A549 (cell line): ENCODE measurements at regions not wholly inside any gene's neighbourhood (a gene's known extent, or its start where the extent isn't known, plus 50 kb on each side); places are given as distances from the start of the nearest gene placed in this dataset.

Experiments used
- ATAC-seq, 2 experiments: fragments of 200-7000 bp in 1 of 2; fragments of >200 bp in 1 of 2; cut with Nextera tagmentation in 1 of 2; cut with Tn5 transposase in 1 of 2; 3 replicates each; pipeline versions ENCODE4 v1.8.0 to v1.9.1; 2018 to 2020; ENCODE audit warnings: mild to moderate bottlenecking in 1 of 2, moderate library complexity in 1 of 2
- CTCF ChIA-PET: fragments of 300-600 bp; sonication (Branson Sonifier 250); formaldehyde crosslinking; extraction: SDS; loops from one replicate; lab custom pipeline; 2021; ENCODE audit warnings: antibody characterized with exemption, inconsistent platforms; lab: Yijun Ruan, JAX
- POLR2A ChIA-PET: fragments of 350-600 bp; formaldehyde crosslinking; extraction: SDS; loops from one replicate; lab custom pipeline; 2021; ENCODE audit warnings: antibody characterized with exemption, inconsistent platforms; lab: Yijun Ruan, JAX
- DNase-seq, 2 experiments: peaks; one replicate each; pipeline versions ENCODE4 v3.0.0 to v3.0.0-alpha.2; 2011 to 2016; ENCODE audit warnings: low read depth in 1 of 2, low spot score in 1 of 2
- FAIRE-seq: peaks from 2 replicates; lab custom pipeline; 2011; peaks lifted over from hg19 to GRCh38; lab: Jason Lieb, UNC
- H3K27ac ChIP-seq, 2 experiments: fragments of >200 bp; sonication (Bioruptor Twin); formaldehyde crosslinking; 3 replicates each; pipeline ENCODE4 v1.5.1; 2016 to 2017
- H3K4me1 ChIP-seq: fragments of >200 bp; sonication (Bioruptor Twin); formaldehyde crosslinking; 3 replicates; pipeline ENCODE4 v1.6.1; 2016
- H3K4me2 ChIP-seq: fragments of >200 bp; sonication (Bioruptor Twin); formaldehyde crosslinking; 3 replicates; pipeline ENCODE4 v1.6.1; 2016
- H3K4me3 ChIP-seq: fragments of >200 bp; sonication (Bioruptor Twin); formaldehyde crosslinking; 3 replicates; pipeline ENCODE4 v1.5.1; 2016
- H3K9me3 ChIP-seq: fragments of >200 bp; sonication (Bioruptor Twin); formaldehyde crosslinking; 3 replicates; pipeline ENCODE4 v1.6.1; 2016
- BHLHE40 ChIP-seq: IDR thresholded peaks from 2 replicates; pipeline ENCODE4 v1.6.1; 2012; ENCODE audit warnings: low read depth, low read length, inconsistent platforms
- CBX2 ChIP-seq: fragments of 200-600 bp; sonication (generic); IDR thresholded peaks from 2 replicates; pipeline ENCODE4 v1.6.1; 2016; ENCODE audit warnings: low read depth, mild to moderate bottlenecking, borderline replicate concordance
- CBX8 ChIP-seq: fragments of 200-600 bp; sonication (generic); IDR thresholded peaks from 2 replicates; pipeline ENCODE4 v1.6.1; 2016
- CHD2 ChIP-seq: fragments of 150-350 bp; IDR thresholded peaks from 2 replicates; pipeline ENCODE4 v1.6.1; 2014; ENCODE audit warnings: low read length; ENCODE audit not compliant: partially characterized antibody
- ELK1 ChIP-seq: fragments of 150-350 bp; IDR thresholded peaks from 2 replicates; pipeline ENCODE4 v1.6.1; 2014; ENCODE audit warnings: low read depth, mild to moderate bottlenecking, low read length
- EP300 ChIP-seq, 2 experiments: fragments of >200 bp; sonication (Bioruptor Twin); formaldehyde crosslinking; IDR thresholded peaks; 2 replicates in 1 of 2; 3 replicates in 1 of 2; pipeline ENCODE4 v1.6.1; 2016 to 2017
- HEYL ChIP-seq: fragments of 250-450 bp; sonication (Bioruptor Pico); IDR thresholded peaks from 2 replicates; pipeline ENCODE4 v1.8.0; 2021; ENCODE audit warnings: mild to moderate bottlenecking, moderate library complexity
- HOXB13 ChIP-seq: fragments of 250-450 bp; sonication (Bioruptor Pico); IDR thresholded peaks from 2 replicates; pipeline ENCODE4 v1.5.0; 2020; ENCODE audit warnings: low read depth, mild to moderate bottlenecking, moderate library complexity
- HOXB5 ChIP-seq: fragments of 250-450 bp; sonication (Bioruptor Pico); IDR thresholded peaks from 2 replicates; pipeline ENCODE4 v1.5.0; 2020; ENCODE audit warnings: mild to moderate bottlenecking, moderate library complexity
- JUN ChIP-seq, 2 experiments: fragments of >200 bp; sonication (Bioruptor Twin); formaldehyde crosslinking; IDR thresholded peaks; 2 replicates in 1 of 2; 3 replicates in 1 of 2; pipeline ENCODE4 v1.6.1; 2016 to 2017
- MAZ ChIP-seq: fragments of 150-350 bp; IDR thresholded peaks from 2 replicates; pipeline ENCODE4 v1.6.1; 2014; ENCODE audit warnings: antibody characterized with exemption, low read depth, low read length, borderline replicate concordance
- NFE2L2 ChIP-seq: fragments of 150-350 bp; conservative IDR thresholded peaks from 2 replicates; pipeline ENCODE4 v1.6.1; 2014; ENCODE audit warnings: low read length
- NR3C1 ChIP-seq: fragments of >200 bp; sonication (Bioruptor Twin); formaldehyde crosslinking; IDR thresholded peaks from 3 replicates; pipeline ENCODE4 v1.6.1; 2017
- PHF8 ChIP-seq: fragments of 200-600 bp; sonication (generic); IDR thresholded peaks from 2 replicates; pipeline ENCODE4 v1.6.1; 2016; ENCODE audit warnings: low read depth, mild to moderate bottlenecking, antibody characterized with exemption, moderate library complexity, borderline replicate concordance
- POLR2AphosphoS2 ChIP-seq: conservative IDR thresholded peaks from 2 replicates; pipeline ENCODE4 v1.6.1; 2012; ENCODE audit warnings: low read length, improper control_type of control experiment, inconsistent platforms
- RAD21 ChIP-seq, 2 experiments: fragments of >200 bp in 1 of 2; sonication (Bioruptor Twin) in 1 of 2; formaldehyde crosslinking in 1 of 2; IDR thresholded peaks in 1 of 2; conservative IDR thresholded peaks in 1 of 2; 2 replicates in 1 of 2; 3 replicates in 1 of 2; pipeline ENCODE4 v1.6.1; 2012 to 2018; ENCODE audit warnings: inconsistent platforms in 1 of 2
- REST ChIP-seq: fragments of 200-600 bp; sonication (generic); IDR thresholded peaks from 2 replicates; pipeline ENCODE4 v1.6.1; 2016; ENCODE audit warnings: antibody characterized with exemption, mild to moderate bottlenecking, moderate library complexity
- RFX5 ChIP-seq: fragments of 450-650 bp; IDR thresholded peaks from 2 replicates; pipeline ENCODE4 v1.7.1; 2014; ENCODE audit warnings: antibody characterized with exemption, mild to moderate bottlenecking, moderate library complexity
- RNF2 ChIP-seq: fragments of 200-600 bp; sonication (generic); IDR thresholded peaks from 2 replicates; pipeline ENCODE4 v1.6.1; 2016; ENCODE audit warnings: low read depth, mild to moderate bottlenecking, antibody characterized with exemption, moderate library complexity, borderline replicate concordance
- SMC3 ChIP-seq: fragments of >200 bp; sonication (Bioruptor Twin); formaldehyde crosslinking; IDR thresholded peaks from 3 replicates; pipeline ENCODE4 v1.6.1; 2018; ENCODE audit warnings: inconsistent platforms
- SREBF2 ChIP-seq: fragments of 450-650 bp; IDR thresholded peaks from 2 replicates; pipeline ENCODE4 v1.6.1; 2014; ENCODE audit warnings: mild to moderate bottlenecking, moderate library complexity
- TFCP2L1 ChIP-seq: fragments of 250-450 bp; sonication (Bioruptor Pico); IDR thresholded peaks from 2 replicates; pipeline ENCODE4 v1.5.0; 2021; ENCODE audit warnings: mild to moderate bottlenecking
- WGBS: methylation state at CpG from one replicate; pipeline ENCODE4 v1.1.6; 2017; ENCODE audit errors: missing lambda C conversion rate; 5-methylcytosine and 5-hydroxymethylcytosine counted together
- TF ChIP-seq, protein P1 (sequence below): IDR thresholded peaks from 2 replicates; pipeline ENCODE4 v1.6.1; 2012
- TF ChIP-seq, protein P2 (sequence below): fragments of 250-450 bp; sonication (Bioruptor Pico); IDR thresholded peaks from 2 replicates; pipeline ENCODE4 v1.5.0; 2020; ENCODE audit warnings: low read depth, mild to moderate bottlenecking, moderate library complexity

- no peaks in the 10 kb centered on the region; the same call in 1 of the 3 replicates for H3K9me3 ChIP-seq
- DNase-seq (no peak), ATAC-seq (no peak), FAIRE-seq (no peak)
- H3K4me2 ChIP-seq: no peak overlapping the region
- no peak overlapping the region for H3K27ac ChIP-seq
- ChIA-PET CTCF (no interaction called here), POLR2A (no interaction called here)
- WGBS: 25% methylated on average over 2 of the region's 2 CpGs
- no peaks in the 10 kb centered on the region for H3K4me1 ChIP-seq
- no peak for TF ChIP-seq BHLHE40
- TF ChIP-seq SREBF2: no peak
- TF ChIP-seq, protein P1, sequence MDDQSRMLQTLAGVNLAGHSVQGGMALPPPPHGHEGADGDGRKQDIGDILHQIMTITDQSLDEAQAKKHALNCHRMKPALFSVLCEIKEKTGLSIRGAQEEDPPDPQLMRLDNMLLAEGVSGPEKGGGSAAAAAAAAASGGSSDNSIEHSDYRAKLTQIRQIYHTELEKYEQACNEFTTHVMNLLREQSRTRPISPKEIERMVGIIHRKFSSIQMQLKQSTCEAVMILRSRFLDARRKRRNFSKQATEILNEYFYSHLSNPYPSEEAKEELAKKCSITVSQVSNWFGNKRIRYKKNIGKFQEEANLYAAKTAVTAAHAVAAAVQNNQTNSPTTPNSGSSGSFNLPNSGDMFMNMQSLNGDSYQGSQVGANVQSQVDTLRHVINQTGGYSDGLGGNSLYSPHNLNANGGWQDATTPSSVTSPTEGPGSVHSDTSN: no peak
- TF ChIP-seq SMC3: no peak
- TF ChIP-seq, protein P2, sequence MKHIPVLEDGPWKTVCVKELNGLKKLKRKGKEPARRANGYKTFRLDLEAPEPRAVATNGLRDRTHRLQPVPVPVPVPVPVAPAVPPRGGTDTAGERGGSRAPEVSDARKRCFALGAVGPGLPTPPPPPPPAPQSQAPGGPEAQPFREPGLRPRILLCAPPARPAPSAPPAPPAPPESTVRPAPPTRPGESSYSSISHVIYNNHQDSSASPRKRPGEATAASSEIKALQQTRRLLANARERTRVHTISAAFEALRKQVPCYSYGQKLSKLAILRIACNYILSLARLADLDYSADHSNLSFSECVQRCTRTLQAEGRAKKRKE (CRISPR knock-in tag): no peak
- TF ChIP-seq NFE2L2: no peak
- no peak for TF ChIP-seq CBX2
- no peak for TF ChIP-seq RNF2
- no peak for TF ChIP-seq POLR2AphosphoS2
- H3K4me3 ChIP-seq: no peak overlapping the region
Measured at GRCh38 chr5:12413075-12413474, 508.8 kb upstream of the CTNND2 start.

DNA sequence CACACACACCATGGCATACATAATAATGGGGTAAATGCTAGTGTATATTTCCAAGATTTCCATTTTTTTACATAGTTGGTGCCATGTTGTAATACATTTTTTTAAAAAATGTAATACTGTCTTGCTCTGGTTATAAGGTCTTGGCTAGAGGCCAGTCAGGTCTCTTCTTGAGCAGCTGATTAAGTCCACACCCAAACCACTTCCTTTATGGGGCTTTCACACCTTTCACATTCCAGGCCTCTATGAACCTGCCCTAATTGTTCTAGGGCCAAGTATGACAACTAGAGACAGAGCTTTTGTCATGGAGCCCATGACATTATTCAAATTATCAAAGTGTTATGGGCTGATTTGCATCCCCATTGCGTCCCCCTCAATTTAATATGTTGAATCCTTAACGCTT, 495.6 kb upstream of the CTNND2 start:
- 13% methylated on average over 2 of the region's 2 CpGs for WGBS
- DNase-seq: no peak
- H3K4me3 ChIP-seq: no peak overlapping the region
- ATAC-seq: no peak
- H3K27ac ChIP-seq: no peak overlapping the region
- H3K4me2 ChIP-seq: no peak overlapping the region
- ChIA-PET POLR2A (no interaction called here), CTCF (no interaction called here)
- no peaks in the 10 kb centered on the region for H3K4me1 ChIP-seq
- no peaks in the 10 kb centered on the region for H3K9me3 ChIP-seq
- TF ChIP-seq HOXB13 (CRISPR knock-in tag): no peak
- TF ChIP-seq CBX8: no peak
- no peak for TF ChIP-seq JUN (IDR thresholded peaks at IDR 0.05)
- TF ChIP-seq REST: no peak
- TF ChIP-seq CHD2: no peak
- TF ChIP-seq HOXB5: no peak
- TF ChIP-seq EP300 (IDR thresholded peaks at IDR 0.05): no peak
- TF ChIP-seq PHF8: no peak
- TF ChIP-seq HEYL: no peak
- TF ChIP-seq ELK1: no peak
- TF ChIP-seq NR3C1: no peak
- TF ChIP-seq RAD21 (conservative IDR thresholded peaks at IDR 0.05 in 1 of 2, IDR thresholded peaks at IDR 0.05 in 1 of 2): no peak
- TF ChIP-seq, protein P2 (CRISPR knock-in tag): no peak
- TF ChIP-seq SREBF2: no peak
- no peak for TF ChIP-seq TFCP2L1 (CRISPR knock-in tag)
- TF ChIP-seq, protein P1: no peak
- no peak for TF ChIP-seq RFX5
- TF ChIP-seq MAZ: no peak
- FAIRE-seq: no peak
